ENCODE measurements at regions not wholly inside any gene's neighbourhood (a gene's known extent, or its start where the extent isn't known, plus 50 kb on each side); places are given as distances from the start of the nearest gene placed in this dataset.

DNA sequence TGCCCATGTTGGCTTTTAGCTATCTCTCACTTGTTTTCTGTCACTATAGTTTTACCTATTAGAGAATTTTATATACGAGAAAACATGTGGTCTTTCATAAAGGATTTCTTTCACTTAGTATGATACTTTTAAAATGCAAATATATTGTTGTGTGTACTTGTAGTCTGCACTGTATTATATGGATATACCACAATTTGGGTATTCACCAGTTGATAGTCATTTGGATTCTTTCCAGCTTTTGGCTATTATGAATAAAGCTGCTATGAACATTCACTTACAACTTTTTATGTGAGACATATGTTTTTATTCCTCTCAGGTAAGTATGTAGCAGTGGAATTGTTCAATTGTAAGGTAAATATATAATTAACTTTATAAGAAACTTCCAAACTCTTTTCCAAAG lies 441.5 kb downstream of the GPATCH2 start:
- H3K4me1 ChIP-seq = no peaks in the 10 kb centered on the region
- intact Hi-C loops (cut with DNase I; ENCODE audit: low total_unique reads) = no loop called here
- TF ChIP-seq, protein P1, sequence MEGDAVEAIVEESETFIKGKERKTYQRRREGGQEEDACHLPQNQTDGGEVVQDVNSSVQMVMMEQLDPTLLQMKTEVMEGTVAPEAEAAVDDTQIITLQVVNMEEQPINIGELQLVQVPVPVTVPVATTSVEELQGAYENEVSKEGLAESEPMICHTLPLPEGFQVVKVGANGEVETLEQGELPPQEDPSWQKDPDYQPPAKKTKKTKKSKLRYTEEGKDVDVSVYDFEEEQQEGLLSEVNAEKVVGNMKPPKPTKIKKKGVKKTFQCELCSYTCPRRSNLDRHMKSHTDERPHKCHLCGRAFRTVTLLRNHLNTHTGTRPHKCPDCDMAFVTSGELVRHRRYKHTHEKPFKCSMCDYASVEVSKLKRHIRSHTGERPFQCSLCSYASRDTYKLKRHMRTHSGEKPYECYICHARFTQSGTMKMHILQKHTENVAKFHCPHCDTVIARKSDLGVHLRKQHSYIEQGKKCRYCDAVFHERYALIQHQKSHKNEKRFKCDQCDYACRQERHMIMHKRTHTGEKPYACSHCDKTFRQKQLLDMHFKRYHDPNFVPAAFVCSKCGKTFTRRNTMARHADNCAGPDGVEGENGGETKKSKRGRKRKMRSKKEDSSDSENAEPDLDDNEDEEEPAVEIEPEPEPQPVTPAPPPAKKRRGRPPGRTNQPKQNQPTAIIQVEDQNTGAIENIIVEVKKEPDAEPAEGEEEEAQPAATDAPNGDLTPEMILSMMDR (IDR thresholded peaks at IDR 0.05) = no peak
- no peak for TF ChIP-seq POLR2AphosphoS5 (IDR thresholded peaks at IDR 0.05)
- no peak for TF ChIP-seq POLR2A (IDR thresholded peaks at IDR 0.05)
- no peak for TF ChIP-seq EP300 (IDR thresholded peaks at IDR 0.05; ENCODE audit: low read depth)
- no peak for DNase-seq
- WGBS, 2 donors (ENCODE audit: low coverage in 1 of 2) = 92 to 93% methylated on average over 1 of the region's 1 CpG
- H3K9me3 ChIP-seq = no peaks in the 10 kb centered on the region
- no peak overlapping the region for H3K27ac ChIP-seq
- no peaks in the 10 kb centered on the region for H3K27me3 ChIP-seq
- in situ Hi-C loops (cut with MboI; ENCODE audit: low pct_ligation_motif_present in 1 of 4, low pct_unique_long_range_greater_than_20kb in 1 of 4, low sequenced_read_pairs in 3 of 4) = no loop called here
- H3K36me3 ChIP-seq = no peaks in the 10 kb centered on the region
- no peak overlapping the region for H3K4me3 ChIP-seq

DNA sequence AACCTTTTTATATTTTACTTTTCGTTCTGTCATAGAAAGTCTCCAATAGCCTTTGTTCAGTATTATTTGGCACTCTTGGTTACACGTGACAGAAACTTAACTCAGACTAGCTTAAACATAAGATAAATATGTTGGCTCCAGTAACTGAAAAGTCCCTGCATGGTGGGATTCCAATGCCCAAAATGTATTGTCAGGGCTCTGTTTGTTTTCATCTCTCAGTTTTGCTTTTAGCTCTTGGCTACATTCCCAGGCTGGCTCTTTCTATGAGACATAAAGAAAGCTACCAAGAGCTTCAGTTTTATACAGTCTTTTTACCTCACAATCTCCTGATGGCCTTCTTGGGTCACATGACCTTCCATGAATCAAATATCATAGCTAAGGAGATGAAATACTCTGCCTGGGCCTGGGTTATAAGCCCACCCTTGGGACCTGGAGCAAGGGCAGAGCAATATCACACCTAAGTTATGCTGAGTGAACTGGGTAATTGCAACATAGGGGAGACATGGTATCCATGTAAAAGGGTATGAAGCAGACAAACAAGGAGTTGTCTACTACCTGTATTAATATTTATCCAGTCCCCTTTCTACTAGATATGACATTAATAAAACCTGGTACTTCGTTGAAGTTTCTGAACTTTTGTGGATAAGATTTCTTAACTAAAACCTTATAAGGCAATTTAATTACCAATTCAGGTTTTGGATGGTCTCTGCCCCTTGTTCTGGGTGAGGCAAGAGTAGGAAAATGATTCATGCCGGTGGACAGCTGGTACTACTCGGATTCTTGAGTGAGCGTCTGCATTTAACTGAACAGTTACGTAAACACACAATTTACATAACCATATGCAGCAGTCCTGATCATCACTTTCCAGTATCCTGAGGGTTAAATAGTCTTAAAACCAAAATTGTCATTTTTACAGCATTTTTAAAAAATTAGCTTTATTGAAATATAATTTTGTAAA lies 442.3 kb downstream of the GPATCH2 start:
- no peak for DNase-seq
- Histone ChIP-seq H3K9me3 (no peaks in the 10 kb centered on the region), H3K4me3 (no peak overlapping the region), H3K36me3 (no peaks in the 10 kb centered on the region), H3K27me3 (no peaks in the 10 kb centered on the region), H3K4me1 (no peaks in the 10 kb centered on the region), H3K27ac (no peak overlapping the region)
- intact Hi-C loops (cut with DNase I; ENCODE audit: low total_unique reads) = no loop called here
- in situ Hi-C loops (cut with MboI; ENCODE audit: low pct_ligation_motif_present in 1 of 4, low pct_unique_long_range_greater_than_20kb in 1 of 4, low sequenced_read_pairs in 3 of 4) = no loop called here
- TF ChIP-seq, protein P1 (IDR thresholded peaks at IDR 0.05) = no peak
- TF ChIP-seq EP300 (IDR thresholded peaks at IDR 0.05; ENCODE audit: low read depth) (no peak), POLR2AphosphoS5 (IDR thresholded peaks at IDR 0.05) (no peak), POLR2A (IDR thresholded peaks at IDR 0.05) (no peak)
- 71 to 86% methylated on average over 6 to 7 of the region's 7 CpGs for WGBS, 2 donors (ENCODE audit: low coverage in 1 of 2)

DNA sequence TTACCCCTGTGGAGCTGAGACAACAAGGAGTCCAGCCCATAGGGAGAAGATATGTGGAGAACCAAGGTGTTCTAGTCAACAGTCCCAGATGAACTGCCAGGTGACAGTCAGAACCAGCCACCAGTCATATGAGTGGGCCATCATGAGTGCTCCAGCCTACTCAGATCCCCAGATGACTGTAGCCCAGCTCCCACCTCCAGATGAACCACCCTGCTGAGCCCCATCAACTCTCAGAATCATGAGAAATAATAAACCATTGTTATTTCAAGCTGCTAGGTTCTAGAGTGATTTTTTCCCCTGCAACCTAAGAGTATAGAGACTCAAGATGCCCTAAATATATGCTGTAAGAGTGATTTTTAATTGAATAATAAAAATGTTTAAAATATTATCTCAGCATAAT lies 444.2 kb downstream of the GPATCH2 start:
- Histone ChIP-seq H3K36me3 (no peaks in the 10 kb centered on the region), H3K27ac (no peak overlapping the region), H3K27me3 (no peaks in the 10 kb centered on the region), H3K4me1 (no peaks in the 10 kb centered on the region), H3K9me3 (no peaks in the 10 kb centered on the region), H3K4me3 (no peak overlapping the region)
- TF ChIP-seq POLR2AphosphoS5 (IDR thresholded peaks at IDR 0.05) = no peak
- TF ChIP-seq EP300 (IDR thresholded peaks at IDR 0.05; ENCODE audit: low read depth) = no peak
- no peak for TF ChIP-seq POLR2A (IDR thresholded peaks at IDR 0.05)
- TF ChIP-seq, protein P1 (IDR thresholded peaks at IDR 0.05) = no peak
- no peak for DNase-seq
- intact Hi-C loops (cut with DNase I; ENCODE audit: low total_unique reads) (no loop called here), in situ Hi-C loops (cut with MboI; ENCODE audit: low pct_ligation_motif_present in 1 of 4, low pct_unique_long_range_greater_than_20kb in 1 of 4, low sequenced_read_pairs in 3 of 4) (no loop called here)

DNA sequence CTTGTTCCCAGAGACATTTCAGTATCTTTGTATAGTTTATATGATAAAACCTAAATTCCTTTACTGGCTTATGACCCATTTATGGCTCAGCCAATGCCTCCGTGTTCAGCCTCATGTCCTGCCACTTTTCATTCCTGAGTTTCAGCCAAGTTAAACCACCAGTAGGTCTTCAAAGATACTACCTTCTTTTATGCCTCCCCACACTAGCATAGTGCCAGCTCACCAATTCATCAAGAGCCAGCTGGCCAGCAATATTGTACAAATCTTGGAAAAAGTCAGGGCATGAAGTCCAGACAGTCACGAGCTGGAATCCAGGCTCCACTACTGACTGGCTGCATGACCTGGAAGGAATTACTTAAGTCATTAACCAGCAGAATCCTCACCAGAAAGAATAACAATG lies 446.0 kb downstream of the GPATCH2 start:
- intact Hi-C loops (cut with DNase I; ENCODE audit: low total_unique reads) = no loop called here
- 38% methylated on average over 2 of the region's 2 CpGs; no CpG with 5 or more reads in 1 of the 2 donors for WGBS, 2 donors (ENCODE audit: low coverage in 1 of 2)
- H3K36me3 ChIP-seq = no peaks in the 10 kb centered on the region
- H3K9me3 ChIP-seq = no peaks in the 10 kb centered on the region
- DNase-seq = no peak
- H3K27ac ChIP-seq = no peak overlapping the region
- H3K4me1 ChIP-seq = no peaks in the 10 kb centered on the region
- no peaks in the 10 kb centered on the region for H3K27me3 ChIP-seq
- TF ChIP-seq EP300 (IDR thresholded peaks at IDR 0.05; ENCODE audit: low read depth) = no peak
- TF ChIP-seq POLR2AphosphoS5 (IDR thresholded peaks at IDR 0.05) = no peak
- no peak for TF ChIP-seq POLR2A (IDR thresholded peaks at IDR 0.05)
- TF ChIP-seq, protein P1 (IDR thresholded peaks at IDR 0.05) = no peak
- in situ Hi-C loops (cut with MboI; ENCODE audit: low pct_ligation_motif_present in 1 of 4, low pct_unique_long_range_greater_than_20kb in 1 of 4, low sequenced_read_pairs in 3 of 4) = no loop called here
- no peak overlapping the region for H3K4me3 ChIP-seq
